SK-N-SH treated with all-trans-retinoic acid at 6 μM for 48 hours (cell line): ENCODE measurements at regions not wholly inside any gene's neighbourhood (a gene's known extent, or its start where the extent isn't known, plus 50 kb on each side); places are given as distances from the start of the nearest gene placed in this dataset.

Experiments
- ATAC-seq: fragments of 200-7000 bp; cut with Tn5 transposase; 3 replicates; pipeline ENCODE4 v1.9.1; 2020; ENCODE audit warnings: mild to moderate bottlenecking, moderate library complexity
- CREB5 ChIP-seq: fragments of 250-450 bp; sonication (Bioruptor Pico); IDR thresholded peaks from 2 replicates; pipeline ENCODE4 v1.5.1; 2020; ENCODE audit warnings: low read depth, mild to moderate bottlenecking, moderate library complexity
- CSDC2 ChIP-seq: fragments of 250-450 bp; sonication (Bioruptor Pico); IDR thresholded peaks from 2 replicates; pipeline ENCODE4 v1.5.0; 2020; ENCODE audit warnings: mild to moderate bottlenecking, moderate library complexity
- ESRRG ChIP-seq: fragments of 250-450 bp; sonication (Bioruptor Pico); IDR thresholded peaks from 2 replicates; pipeline ENCODE4 v1.6.1; 2021; ENCODE audit warnings: mild to moderate bottlenecking
- GLIS3 ChIP-seq: fragments of 250-450 bp; sonication (Bioruptor Pico); IDR thresholded peaks from 2 replicates; pipeline ENCODE4 v1.5.0; 2020; ENCODE audit warnings: mild to moderate bottlenecking, moderate library complexity
- ISL1 ChIP-seq: fragments of 250-450 bp; sonication (Bioruptor Pico); IDR thresholded peaks from 2 replicates; pipeline ENCODE4 v2.1.2; 2022; ENCODE audit warnings: mild to moderate bottlenecking, moderate library complexity
- OSR1 ChIP-seq: fragments of 250-450 bp; sonication (Bioruptor Pico); IDR thresholded peaks from 2 replicates; pipeline ENCODE4 v1.8.0; 2022; ENCODE audit warnings: moderate library complexity, mild to moderate bottlenecking, inconsistent platforms
- POU6F1 ChIP-seq: fragments of 250-450 bp; sonication (Bioruptor Pico); IDR thresholded peaks from 2 replicates; pipeline ENCODE4 v1.8.0; 2021; ENCODE audit warnings: low read depth, mild to moderate bottlenecking, moderate library complexity, borderline replicate concordance
- PPARA ChIP-seq: fragments of 250-450 bp; sonication (Bioruptor Pico); IDR thresholded peaks from 2 replicates; pipeline ENCODE4 v1.5.0; 2020; ENCODE audit warnings: mild to moderate bottlenecking, borderline replicate concordance
- RARB ChIP-seq: fragments of 250-450 bp; sonication (Bioruptor Pico); IDR thresholded peaks from 2 replicates; pipeline ENCODE4 v1.8.0; 2021; ENCODE audit warnings: mild to moderate bottlenecking, moderate library complexity
- TCF4 ChIP-seq: fragments of 250-450 bp; sonication (Bioruptor Pico); IDR thresholded peaks from 2 replicates; pipeline ENCODE4 v1.8.0; 2021; ENCODE audit warnings: mild to moderate bottlenecking, moderate library complexity, borderline replicate concordance
- TOX ChIP-seq: fragments of 250-450 bp; sonication (Bioruptor Pico); IDR thresholded peaks from 2 replicates; pipeline ENCODE4 v1.8.0; 2021; ENCODE audit warnings: mild to moderate bottlenecking, moderate library complexity, borderline replicate concordance
- TSHZ2 ChIP-seq: fragments of 250-450 bp; sonication (Bioruptor Pico); IDR thresholded peaks from 2 replicates; pipeline ENCODE4 v1.5.0; 2020; ENCODE audit warnings: mild to moderate bottlenecking, moderate library complexity
- ZC3H10 ChIP-seq: fragments of 250-450 bp; sonication (Bioruptor Pico); IDR thresholded peaks from 2 replicates; pipeline ENCODE4 v1.5.1; 2021; ENCODE audit warnings: mild to moderate bottlenecking, moderate library complexity
- ZFP3 ChIP-seq: fragments of 250-450 bp; sonication (Bioruptor Pico); IDR thresholded peaks from 2 replicates; pipeline ENCODE4 v1.5.0; 2020; ENCODE audit warnings: mild to moderate bottlenecking, moderate library complexity
- ZFP30 ChIP-seq: fragments of 450-650 bp; formaldehyde crosslinking; IDR thresholded peaks from 2 replicates; pipeline ENCODE4 v1.5.0; 2022; ENCODE audit warnings: mild to moderate bottlenecking, moderate library complexity
- ZNF8 ChIP-seq: fragments of 450-650 bp; formaldehyde crosslinking; IDR thresholded peaks from 2 replicates; pipeline ENCODE4 v1.5.0; 2020; ENCODE audit warnings: mild to moderate bottlenecking, moderate library complexity
- TF ChIP-seq, protein P1 (sequence below): fragments of 250-450 bp; sonication (Bioruptor Pico); IDR thresholded peaks from 2 replicates; pipeline ENCODE4 v1.8.0; 2020; ENCODE audit warnings: mild to moderate bottlenecking, moderate library complexity, borderline replicate concordance
- TF ChIP-seq, protein P2 (sequence below): fragments of 250-450 bp; sonication (Bioruptor Pico); IDR thresholded peaks from 2 replicates; pipeline ENCODE4 v1.5.1; 2021; ENCODE audit warnings: mild to moderate bottlenecking, moderate library complexity

DNA sequence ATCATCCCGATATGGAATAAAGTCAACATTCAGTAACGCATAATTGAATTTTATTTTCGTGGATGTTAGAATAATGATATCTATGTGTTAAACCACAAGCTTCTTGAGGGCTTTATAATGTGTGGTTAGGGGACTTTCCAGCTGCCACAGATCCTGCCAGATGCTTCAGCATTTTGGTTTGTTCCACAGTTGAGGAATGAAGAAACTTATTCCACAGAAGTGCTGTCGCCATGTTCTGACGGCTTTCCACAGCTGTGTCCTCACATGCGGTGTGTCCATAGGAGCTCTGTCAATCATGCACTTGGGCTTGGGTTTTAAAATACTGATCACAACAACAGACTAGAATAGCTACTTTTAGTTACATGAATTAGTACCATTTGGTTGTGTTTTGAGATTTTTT lies 411.9 kb downstream of the TRIML1 start (continued):
- TF ChIP-seq POU6F1: no peak

DNA sequence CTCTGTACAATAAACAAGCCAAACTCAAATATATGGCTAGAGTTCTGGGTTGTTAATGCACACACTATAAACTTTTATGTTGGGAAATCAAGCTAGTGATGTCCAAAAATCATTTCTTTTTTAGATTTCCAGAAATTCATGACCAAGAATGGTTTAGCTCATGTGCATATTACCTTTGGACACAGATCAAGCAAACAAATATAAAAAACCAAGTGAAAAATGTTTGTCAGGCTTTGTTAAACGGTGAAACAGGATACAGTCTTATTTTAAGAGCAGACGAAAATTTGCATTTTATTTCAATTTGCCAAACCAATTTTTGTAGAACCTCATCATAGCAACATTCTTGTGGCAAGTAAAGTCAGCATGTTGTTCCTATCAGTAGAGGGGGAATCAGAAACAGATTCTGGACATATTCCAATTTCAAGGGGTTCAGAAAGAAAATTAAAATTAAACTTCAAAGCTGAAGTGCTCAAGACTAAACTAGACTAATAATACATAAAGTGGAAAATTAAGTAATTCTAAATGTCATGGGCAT lies 413.6 kb downstream of the TRIML1 start:
- TF ChIP-seq, protein P1, sequence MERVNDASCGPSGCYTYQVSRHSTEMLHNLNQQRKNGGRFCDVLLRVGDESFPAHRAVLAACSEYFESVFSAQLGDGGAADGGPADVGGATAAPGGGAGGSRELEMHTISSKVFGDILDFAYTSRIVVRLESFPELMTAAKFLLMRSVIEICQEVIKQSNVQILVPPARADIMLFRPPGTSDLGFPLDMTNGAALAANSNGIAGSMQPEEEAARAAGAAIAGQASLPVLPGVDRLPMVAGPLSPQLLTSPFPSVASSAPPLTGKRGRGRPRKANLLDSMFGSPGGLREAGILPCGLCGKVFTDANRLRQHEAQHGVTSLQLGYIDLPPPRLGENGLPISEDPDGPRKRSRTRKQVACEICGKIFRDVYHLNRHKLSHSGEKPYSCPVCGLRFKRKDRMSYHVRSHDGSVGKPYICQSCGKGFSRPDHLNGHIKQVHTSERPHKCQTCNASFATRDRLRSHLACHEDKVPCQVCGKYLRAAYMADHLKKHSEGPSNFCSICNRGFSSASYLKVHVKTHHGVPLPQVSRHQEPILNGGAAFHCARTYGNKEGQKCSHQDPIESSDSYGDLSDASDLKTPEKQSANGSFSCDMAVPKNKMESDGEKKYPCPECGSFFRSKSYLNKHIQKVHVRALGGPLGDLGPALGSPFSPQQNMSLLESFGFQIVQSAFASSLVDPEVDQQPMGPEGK: no peak
- TF ChIP-seq ZFP30 (CRISPR knock-in tag): no peak
- no peak for TF ChIP-seq ZC3H10 (CRISPR knock-in tag)
- no peak for TF ChIP-seq ZNF8 (CRISPR knock-in tag)
- no peak for ATAC-seq

DNA sequence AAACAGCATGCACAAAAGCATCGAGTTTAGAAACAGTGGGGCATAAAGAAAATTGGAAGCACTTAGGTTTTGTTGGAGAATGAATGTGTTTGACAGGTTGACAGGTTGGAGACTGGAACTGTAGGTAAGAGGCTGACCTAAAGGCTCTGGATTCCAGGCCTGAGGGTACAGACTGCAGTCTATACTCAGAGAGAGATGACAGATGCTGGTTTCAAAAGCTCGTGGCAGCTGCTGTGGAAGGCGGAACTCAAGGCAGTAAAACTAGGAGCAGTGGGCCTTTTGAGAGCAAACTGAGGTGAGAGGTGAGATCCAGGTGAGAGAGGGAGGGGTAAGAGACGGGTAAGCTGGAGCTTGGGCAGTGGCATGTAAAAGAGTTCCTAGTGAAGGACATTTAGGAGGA lies 415.2 kb downstream of the TRIML1 start:
- ATAC-seq: no peak
- no peak for TF ChIP-seq TSHZ2 (CRISPR knock-in tag)
- TF ChIP-seq ISL1 (CRISPR knock-in tag): no peak

- no peak for TF ChIP-seq CSDC2 (CRISPR knock-in tag)
- no peak for TF ChIP-seq OSR1
- TF ChIP-seq ZFP30 (CRISPR knock-in tag): no peak
- no peak for TF ChIP-seq TOX (CRISPR knock-in tag)
- TF ChIP-seq GLIS3: no peak
- TF ChIP-seq RARB (CRISPR knock-in tag): no peak
- no peak for TF ChIP-seq PPARA (CRISPR knock-in tag)
- TF ChIP-seq, protein P2, sequence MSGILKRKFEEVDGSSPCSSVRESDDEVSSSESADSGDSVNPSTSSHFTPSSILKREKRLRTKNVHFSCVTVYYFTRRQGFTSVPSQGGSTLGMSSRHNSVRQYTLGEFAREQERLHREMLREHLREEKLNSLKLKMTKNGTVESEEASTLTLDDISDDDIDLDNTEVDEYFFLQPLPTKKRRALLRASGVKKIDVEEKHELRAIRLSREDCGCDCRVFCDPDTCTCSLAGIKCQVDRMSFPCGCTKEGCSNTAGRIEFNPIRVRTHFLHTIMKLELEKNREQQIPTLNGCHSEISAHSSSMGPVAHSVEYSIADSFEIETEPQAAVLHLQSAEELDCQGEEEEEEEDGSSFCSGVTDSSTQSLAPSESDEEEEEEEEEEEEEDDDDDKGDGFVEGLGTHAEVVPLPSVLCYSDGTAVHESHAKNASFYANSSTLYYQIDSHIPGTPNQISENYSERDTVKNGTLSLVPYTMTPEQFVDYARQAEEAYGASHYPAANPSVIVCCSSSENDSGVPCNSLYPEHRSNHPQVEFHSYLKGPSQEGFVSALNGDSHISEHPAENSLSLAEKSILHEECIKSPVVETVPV (CRISPR knock-in tag): no peak
- ATAC-seq: no peak
Observed at GRCh38 chr4:188573104-188573503, 433.9 kb downstream of the TRIML1 start.

GRCh38 chr4:188578657-188579056 lies 439.4 kb downstream of the TRIML1 start:
- no peak for ATAC-seq
- no peak for TF ChIP-seq ESRRG (CRISPR knock-in tag)
- TF ChIP-seq TCF4 (CRISPR knock-in tag): no peak
- TF ChIP-seq ZFP30 (CRISPR knock-in tag): no peak
- TF ChIP-seq, protein P1: no peak
- no peak for TF ChIP-seq CREB5 (CRISPR knock-in tag)
- no peak for TF ChIP-seq ZNF8 (CRISPR knock-in tag)
- no peak for TF ChIP-seq ZFP3 (CRISPR knock-in tag)
